Superior temporal gyrus (tissue), 1 donor: ENCODE measurements at regions not wholly inside any gene's neighbourhood (a gene's known extent, or its start where the extent isn't known, plus 50 kb on each side); places are given as distances from the start of the nearest gene placed in this dataset.
"Not testable (repeated sequence)": the region's sequence is repeated elsewhere in the genome, so short reads cannot be mapped to it uniquely, and the experiment has no call there.

Source experiments
- DNase-seq: peaks from one replicate; pipeline ENCODE4 v3.0.0-alpha.2; 2016; ENCODE audit errors: extremely low spot score

- DNase-seq: no peak
These were observed 74.1 kb upstream of the SH3PXD2B start for GRCh38 chr5:172528440-172528839.

GRCh38 chr5:172527559-172527958, 73.2 kb upstream of the SH3PXD2B start:
- no peak for DNase-seq

DNA sequence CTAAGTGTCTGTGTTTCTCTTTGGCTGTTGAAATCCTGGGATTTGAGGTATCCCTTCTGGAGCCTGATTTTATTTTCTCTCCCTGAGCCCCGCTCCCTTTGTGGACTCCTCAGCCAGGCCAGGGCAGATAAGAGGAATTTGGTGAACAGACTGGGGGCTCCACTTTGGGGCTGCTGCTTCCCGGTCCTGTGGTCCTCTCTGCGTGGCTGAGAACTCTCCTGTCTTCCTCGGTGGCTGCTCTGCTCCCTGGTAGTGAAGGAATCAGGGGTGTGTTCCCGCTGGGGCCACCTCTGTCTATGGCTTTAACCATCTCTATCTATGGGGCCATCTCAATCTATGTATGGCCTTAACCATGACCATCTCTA, 71.7 kb upstream of the SH3PXD2B start:
- no peak for DNase-seq

DNA sequence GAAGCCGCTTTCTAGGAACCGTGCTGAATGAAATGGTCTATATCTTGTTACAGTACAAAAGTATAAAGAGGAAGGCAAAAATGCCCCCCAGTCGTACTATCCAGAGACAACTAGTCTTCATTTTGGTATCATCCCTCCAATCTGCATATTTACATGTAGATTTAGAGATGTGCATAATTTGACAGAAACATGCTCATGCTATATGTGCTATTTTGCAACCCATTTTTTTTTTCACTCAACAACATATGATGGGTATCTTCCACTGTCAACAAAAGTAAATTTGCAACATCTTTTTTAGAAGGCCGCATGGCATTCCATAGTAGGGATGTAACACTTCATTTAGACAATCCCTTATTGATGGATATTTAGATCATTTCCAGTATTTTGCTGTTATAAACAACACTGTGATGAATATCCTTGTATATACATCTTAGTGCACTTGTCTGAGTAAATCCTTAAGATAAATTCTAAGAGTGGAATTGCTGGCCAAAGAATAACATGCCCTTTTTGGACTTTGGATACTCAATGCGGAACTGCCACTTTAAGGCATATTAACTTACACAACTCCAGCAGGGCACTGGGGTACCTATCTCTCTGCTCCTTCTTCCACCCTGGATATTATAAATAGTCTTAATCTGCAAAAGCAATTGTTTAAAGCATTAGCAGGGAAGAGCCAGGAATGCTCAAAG, 71.1 kb upstream of the SH3PXD2B start:
- no peak for DNase-seq

DNA sequence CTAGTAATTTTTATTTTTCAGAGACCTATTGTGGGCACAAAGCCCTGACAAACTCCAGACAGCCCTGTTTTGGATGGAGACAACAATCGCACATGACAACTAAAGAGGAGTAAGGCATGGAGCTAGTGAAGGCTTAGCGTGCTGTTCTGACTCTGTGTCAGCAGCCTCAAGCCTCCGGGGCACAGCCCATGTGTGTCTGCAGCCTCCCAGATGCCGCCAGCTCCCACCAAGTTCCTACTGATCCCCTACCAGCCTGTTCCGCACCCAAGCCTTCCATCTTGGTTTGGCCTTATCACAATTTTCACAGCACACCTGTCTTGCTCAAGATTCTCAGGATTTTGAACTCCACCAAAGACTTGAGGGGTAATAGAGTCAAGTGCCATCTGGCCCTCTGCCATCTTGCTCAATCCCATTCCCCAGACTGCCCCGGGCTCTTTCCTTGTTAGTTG, 70.3 kb upstream of the SH3PXD2B start:
- DNase-seq: no peak

GRCh38 chr5:172523146-172523745, 68.9 kb upstream of the SH3PXD2B start:
- no peak for DNase-seq

DNA sequence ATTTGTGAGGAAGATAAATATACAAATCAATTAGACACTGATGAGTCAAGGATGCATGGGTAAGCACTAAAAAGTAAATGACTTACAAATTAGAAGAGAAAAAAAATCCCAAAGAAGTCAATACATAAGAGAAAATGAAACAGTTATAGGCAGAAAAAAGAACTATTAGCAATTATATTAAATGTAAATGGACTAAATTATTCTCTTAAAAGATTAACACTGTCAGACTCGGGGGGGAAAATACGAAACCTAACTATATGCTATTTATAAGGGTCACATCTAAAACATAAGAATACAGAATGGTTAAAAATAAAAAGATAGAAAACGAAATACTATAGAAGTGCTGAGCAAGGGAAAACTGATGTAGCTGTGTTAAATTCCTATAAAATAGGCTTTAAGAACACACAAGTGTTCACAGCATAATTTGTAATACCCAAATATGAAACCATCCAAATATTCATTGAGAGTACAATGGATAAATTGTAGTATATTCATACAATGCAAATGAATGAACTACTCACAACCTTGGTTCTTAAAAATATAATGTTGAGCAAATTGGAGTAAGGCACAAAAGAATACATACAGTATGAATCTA, 67.1 kb upstream of the SH3PXD2B start:
- no peak for DNase-seq

DNA sequence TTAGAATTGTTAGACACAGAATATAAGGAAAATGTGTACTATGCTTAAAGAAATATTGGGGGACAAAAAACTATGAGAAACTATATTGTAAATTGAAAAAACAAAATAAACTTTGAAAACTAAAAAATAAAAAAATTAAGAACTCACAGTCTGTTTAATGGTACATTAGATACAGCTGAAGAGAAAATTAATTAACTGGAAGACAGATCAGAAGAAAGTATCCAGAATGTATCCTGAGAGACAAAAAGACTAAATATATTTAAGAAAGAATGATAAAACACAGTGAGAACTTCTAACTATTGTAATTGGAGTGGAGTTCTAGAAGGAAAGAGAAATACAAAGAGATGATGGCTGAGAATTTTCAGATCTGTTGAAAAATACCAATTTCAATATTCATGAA, 57.6 kb upstream of the SH3PXD2B start:
- DNase-seq: no peak

GRCh38 chr5:172509405-172509781, 55.1 kb upstream of the SH3PXD2B start:
- DNase-seq: peak; percentile 21

DNA sequence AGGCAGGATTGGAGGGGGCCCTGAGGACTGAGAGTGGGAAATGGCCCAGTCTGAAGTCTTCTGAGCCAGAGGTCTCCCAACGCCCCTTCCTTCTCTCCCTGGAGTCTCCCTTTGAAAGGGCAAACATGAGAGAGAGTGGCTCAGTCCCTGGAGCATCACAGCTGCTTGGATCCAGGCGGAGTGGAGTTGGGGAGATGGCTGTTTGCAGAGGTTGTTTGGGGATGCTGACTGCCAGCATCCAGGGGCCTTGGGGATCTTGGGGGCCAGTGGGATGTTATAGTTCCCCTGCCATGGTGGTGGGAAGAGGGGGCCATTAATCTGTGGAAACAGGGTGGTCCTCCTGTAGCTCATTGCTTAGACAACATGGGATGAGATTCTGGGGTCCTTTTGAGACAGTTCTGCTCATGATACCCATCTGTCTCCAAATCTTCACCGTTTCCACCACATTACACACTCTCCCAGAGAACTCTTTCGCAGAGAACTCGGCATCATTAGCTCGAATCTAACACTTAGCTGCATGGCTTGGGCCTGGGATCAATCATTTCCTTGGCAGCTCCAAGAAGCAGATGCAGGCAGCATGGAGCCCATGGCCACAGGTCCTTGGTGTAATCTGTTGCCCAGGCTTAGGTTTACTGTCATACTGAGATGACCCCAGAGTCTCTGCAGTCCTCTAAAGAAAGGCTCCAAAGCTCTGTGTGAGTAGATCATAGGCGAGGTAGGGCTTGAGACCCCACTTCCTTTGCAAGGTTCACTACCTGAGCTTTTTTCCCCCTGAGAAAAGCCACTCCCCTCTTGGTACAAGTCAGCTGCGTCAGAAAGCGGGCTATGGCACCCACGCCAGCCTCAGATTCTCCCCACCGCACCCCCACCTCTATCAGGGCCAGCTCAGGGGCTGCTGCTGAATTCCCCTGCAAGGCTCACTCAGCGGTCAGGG, 54.4 kb upstream of the SH3PXD2B start:
- no peak for DNase-seq

- not testable (repeated sequence) for DNase-seq
These were observed 53.2 kb upstream of the SH3PXD2B start for GRCh38 chr5:172507485-172507884.

DNA sequence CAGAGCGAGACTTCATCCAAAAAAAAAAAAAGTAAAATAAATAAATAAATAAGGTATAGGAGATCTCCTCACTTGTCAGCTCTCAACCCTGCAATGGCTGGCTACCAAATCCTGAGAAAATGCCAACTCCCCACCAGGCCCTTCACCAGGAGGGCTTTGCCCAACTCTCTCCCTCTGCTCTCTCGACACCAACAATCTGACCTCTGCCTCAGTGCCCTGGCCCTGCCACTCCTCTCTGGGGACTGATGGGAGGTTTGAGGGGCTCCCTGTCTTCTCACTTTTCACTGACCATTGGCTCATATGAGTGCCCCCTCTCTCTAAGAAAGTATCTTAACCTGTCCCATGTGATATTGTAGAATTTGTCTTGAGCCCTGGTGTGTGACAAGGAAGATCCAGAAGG, 52.6 kb upstream of the SH3PXD2B start:
- no peak for DNase-seq

- peak; percentile 12 for DNase-seq
These were observed 51.9 kb upstream of the SH3PXD2B start for GRCh38 chr5:172506251-172506650.

GRCh38 chr5:172505845-172506244, 51.5 kb upstream of the SH3PXD2B start:
- DNase-seq: no peak

- no peak for DNase-seq
These were observed 51.1 kb upstream of the SH3PXD2B start for GRCh38 chr5:172505403-172505759.

DNA sequence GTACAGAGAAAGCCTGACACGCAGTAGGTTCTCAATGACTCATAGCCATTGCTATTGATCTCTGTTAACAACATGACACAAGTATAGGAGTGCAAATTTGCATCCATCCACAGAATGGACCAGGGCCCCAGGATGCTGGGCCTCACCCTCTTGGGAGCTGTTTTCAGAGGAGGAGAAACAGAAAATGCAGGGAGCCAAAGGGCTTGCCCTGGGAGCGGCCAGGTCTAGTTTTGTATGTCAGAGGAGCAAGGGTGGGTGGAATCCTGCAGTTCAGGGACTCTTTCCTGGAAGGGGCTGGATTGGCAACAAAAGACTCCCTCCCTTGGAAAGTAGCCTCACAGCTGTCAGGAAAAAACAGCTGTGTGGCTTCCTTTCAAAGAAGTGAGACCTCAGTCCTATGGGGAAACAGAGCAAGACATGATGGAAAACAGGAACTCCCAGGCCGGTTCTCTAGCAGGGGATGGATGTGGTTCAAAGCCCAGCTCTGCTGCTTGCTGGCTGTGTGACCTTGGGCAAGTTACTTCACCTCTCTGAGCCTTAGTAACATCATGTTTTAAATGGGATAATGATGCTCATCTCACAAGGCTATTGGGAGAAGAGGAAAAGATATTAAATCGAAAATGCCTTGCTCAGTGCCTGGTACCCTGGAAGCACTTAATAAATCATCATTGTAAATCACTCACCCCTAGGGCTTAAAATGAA, 50.5 kb upstream of the SH3PXD2B start:
- DNase-seq: no peak

DNA sequence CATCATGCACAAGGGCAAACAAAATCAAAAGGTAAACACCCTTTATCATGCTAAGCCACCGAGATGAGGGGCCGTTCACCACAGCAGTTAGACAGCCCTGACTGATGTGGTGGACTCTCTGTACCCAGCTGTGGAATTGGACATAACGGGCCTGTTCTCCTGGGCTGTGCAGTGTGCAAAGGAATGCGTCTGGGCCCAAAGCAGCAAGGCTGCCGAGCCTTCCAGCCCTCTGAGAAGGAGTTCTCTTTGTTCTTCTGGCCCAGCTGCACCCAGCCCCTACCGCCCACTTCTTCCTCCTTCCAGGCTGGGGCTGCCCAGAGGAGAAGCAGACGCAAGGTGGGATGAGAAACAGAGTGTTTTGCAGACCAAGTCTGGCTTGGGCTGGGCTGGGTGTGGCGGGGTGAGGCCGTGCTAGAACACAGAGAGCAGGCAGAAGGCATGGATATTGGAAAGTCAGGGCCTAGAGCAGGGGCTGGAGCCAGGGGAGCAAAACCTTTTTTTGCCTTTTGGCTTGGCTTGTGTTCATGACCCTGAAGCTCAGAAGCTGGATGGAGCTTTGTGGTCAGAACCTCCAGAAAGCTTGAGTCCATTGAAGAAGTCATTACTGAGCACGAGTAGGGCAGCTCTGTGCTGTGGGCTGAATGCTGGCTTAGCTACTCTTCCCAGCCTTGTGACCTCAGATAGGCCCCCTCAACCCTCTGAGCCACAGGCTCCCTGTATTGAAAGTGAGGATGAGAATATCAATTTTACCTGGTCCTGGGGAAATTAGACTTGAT, 49.8 kb upstream of the SH3PXD2B start:
- DNase-seq: no peak
